HG03460 (cell line): ENCODE measurements at regions not wholly inside any gene's neighbourhood (a gene's known extent, or its start where the extent isn't known, plus 50 kb on each side); places are given as distances from the start of the nearest gene placed in this dataset.
"Not testable (repeated sequence)": the region's sequence is repeated elsewhere in the genome, so short reads cannot be mapped to it uniquely, and the experiment has no call there.

ENCODE experiments used
- ATAC-seq: cut with Tn5 transposase; IDR thresholded peaks from one replicate; pipeline ENCODE4 v1.9.1; 2021; ENCODE audit not compliant: unreplicated experiment

- ATAC-seq, result no peak
These were observed 142.8 kb downstream of the NECTIN1 start for GRCh38 chr11:119586181-119586580.

DNA sequence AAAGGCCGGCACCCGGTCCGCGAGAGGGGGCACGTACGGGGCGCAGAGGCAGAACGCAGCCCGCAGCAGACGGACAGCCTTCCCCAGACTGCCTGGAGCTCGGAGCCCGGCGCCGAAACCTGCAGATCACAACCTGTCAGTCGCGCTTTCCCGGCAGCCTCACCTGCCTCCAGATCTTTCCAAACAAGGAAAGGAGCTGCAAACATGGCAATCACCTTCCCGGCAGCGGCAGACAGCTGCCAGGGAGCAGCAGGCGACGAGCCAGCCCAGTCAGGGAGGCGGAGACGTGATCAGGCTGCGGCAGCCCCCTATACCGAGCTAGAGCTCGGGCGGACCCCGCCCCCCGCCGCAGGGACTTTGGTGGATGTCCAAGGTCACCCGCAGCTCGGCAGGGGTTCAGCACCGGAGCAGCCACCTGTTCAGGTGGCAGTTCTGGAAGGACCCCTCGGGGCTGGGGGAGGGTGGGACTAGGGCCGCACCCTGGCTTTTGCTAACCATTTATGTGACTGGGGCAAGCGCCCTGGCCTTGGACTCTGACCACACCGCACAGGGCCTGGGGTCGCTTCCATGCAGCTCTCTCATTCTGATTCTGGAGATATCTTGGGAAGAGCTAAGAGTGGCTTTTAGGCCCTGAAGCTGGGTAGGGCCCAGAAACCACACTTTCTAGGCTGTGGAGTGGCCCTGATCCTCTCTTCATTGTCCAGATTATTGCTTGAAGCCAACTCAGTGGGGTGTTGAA, 143.8 kb downstream of the NECTIN1 start:
- ATAC-seq, result no peak

DNA sequence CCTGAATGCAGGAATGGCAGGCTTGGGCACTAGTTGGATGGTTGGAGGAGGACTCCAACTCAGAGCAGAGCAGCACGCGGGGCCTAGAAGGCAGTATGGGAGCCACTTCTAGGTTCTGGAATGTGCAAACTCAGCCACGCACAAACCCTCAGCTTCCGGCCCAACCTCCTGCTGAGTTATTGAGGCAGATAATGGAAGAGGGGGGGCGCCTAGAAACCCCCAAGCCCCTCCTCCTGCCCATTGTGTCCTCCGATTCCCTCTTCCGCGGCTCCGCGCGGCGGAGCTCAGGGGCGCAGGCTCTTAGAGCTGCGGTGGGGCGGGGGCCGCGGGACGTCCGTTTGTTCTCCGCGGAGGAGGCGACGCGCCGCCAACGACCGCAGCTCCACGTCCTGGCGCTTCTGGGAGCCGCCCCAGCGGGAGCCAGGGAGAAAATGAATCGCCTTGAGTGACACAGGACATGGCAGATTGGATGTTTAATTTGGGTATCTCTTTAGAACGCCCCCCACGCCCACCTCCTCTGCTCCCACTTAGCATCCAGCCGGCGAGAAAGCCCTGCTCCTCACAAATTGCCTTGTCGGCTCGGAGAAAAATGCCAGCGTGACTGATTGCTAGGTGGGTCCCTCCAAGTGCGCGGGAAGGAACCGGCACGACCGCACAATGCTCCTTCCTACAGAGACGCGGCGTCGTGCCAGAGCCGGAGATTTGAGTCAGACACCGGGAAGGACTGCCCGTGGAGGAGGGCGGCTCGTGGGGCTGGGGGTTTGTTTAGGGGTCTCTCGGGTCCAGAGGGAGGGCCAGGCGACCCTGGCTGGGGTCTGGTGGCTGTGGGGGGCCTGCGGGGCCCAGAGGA, 144.6 kb downstream of the NECTIN1 start:
- no peak for ATAC-seq

DNA sequence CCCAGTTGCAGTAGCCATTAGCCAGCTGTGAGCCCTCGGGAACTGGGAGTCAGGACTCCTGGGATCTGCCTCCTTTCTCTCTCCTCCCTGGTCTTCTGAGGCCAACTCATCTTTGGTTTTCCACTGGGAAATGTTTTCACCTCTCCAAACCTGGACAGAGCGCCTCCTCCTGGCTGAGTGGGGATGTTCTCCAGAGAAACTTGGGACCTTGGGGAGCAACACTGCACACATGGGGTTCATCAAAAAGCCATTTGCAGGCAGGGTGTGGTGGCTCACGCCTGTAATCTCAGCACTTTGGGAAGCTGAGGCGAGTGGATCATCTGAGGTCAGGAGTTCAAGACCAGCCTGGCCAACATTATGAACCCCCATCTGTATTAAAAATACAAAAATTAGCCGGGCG, 145.4 kb downstream of the NECTIN1 start:
- no peak for ATAC-seq

DNA sequence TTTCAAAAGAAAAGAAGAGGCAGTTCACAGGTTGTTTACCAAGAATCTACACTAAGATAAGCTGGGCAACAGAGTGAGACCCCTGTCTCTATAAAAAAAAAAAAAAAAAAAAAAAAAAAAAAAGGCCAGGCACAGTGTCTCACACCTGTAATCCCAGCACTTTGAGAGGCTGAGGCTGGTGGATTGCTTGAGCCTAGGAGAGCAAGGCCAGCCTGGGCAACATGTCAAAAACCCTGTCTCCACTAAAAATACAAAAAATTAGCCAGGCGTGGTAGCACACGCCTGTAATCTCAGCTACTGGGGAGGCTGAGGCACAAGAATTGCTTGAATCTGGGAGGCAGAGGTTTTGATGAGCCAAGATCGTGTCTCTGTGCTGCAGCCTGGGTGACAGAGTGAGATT, 147.6 kb downstream of the NECTIN1 start:
- not testable (repeated sequence) for ATAC-seq

- ATAC-seq, result no peak
These were observed 148.2 kb downstream of the NECTIN1 start for GRCh38 chr11:119580751-119581150.

GRCh38 chr11:119580081-119580480, 148.9 kb downstream of the NECTIN1 start:
- no peak for ATAC-seq

DNA sequence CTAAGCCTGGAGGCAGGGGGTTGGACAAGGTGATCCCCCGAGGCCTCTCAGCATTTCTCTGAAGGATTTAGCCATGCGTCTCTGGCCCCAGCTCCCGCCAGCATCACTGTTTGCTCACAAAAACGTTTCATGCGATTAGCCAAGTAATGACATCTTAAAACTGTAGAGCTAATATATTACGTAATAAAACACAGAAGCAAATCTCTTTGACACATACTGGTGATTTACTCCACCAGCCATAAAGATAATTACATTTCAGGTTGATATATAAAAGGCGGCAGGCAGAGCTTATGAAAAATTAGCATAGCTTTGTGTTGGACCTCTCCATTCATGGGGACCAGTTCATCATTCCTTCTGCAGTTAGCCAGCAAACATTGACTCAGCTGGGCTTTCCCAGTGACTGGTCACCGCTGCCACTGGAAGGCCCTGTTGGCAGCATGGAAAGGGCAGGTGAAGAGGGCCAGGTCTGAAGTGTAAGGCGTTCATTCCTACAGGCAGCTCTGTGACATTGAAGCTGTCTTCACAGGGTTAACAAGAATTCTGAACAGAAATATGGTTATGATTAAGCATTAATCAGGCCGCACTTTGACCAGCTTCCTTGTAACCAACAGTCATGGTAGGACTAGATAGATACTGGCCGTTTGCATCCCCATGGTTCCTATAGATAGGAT, 150.3 kb downstream of the NECTIN1 start:
- no peak for ATAC-seq

DNA sequence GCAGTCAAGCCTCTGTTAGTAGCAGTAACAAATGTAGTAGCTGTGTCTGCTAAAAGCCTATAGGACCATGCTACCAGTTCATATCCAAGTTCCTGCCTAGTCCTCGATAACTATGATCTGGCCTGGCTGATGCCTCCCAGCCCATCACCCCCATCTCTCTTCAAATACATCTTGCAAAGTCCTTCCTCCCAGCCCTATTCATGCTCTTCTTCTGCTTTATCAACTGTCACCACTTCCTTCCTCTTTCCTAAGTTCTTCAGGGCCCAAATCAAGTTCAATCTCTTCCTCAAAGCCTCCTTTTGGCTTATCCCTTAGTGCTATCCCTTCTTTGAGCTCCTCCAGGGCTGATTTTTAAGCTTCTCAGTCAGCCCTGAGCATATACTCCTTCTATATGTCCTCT, 150.9 kb upstream of the THY1 start:
- no peak for ATAC-seq

DNA sequence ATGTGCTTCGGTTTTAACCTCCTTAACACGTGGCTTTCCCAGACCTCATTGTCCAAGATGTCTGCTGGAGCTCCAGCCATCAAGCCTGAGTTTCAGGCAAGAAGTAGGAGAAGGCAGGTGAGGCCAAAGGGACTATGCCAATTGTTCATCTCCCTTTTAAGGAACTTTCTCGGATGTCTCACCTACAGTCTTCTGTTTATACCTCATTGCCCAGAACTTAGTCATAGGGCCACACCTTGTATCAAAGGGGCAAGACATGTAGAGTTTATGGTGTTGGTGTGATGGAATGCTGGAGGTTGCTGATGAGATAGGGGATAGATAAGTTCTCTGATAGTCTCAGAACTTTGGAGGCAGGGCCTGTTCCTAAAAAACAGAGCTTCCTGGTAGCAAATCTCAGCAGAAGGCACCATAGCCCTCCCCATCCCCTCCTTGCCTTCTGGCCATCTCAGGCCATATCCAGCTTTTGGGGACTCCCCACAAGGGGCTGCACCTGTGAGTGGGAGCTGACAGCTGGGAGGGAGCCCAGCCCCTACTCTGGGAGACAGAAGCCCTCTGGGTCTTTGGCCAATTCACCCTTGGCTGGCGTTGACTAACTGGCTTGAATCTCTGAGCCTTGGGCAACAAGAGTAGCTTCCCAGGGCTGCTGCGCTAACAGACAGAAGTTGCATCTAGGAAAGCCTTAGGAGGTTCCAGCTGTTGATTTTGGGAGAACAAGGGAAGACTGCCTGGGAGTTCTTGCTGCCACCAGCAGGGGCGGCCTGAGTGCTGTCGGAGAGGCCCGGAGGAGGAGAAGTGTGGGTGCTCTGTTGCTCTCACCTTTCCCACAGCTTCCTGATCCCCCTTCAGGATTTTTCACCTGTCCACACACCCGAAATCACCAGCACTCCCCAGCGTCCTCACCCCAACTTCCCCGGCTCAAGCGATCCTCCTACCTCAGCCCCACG, 149.8 kb upstream of the THY1 start:
- ATAC-seq, result no peak

DNA sequence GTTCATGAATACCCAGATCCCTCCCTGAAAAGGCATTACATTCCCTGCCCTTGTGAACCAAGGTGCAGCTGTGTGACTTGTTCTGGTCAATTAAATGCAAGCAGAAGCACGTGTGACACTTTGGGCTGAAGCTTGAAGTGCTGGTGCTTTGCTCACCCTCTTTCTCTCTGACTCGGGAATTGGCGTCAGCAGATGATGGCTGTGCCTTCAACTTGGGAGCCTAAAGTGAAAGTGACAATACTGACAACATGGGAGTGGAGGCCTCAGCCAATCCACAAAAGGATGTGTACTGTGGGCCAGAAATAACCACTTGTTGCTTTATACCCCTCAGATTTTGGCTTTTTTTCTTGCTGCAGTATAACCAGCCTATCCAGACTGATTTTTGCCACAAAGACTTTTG, 148.3 kb upstream of the THY1 start:
- no peak for ATAC-seq

GRCh38 chr11:119567688-119568582, 145.0 kb upstream of the THY1 start:
- ATAC-seq, result peak; percentile 54

DNA sequence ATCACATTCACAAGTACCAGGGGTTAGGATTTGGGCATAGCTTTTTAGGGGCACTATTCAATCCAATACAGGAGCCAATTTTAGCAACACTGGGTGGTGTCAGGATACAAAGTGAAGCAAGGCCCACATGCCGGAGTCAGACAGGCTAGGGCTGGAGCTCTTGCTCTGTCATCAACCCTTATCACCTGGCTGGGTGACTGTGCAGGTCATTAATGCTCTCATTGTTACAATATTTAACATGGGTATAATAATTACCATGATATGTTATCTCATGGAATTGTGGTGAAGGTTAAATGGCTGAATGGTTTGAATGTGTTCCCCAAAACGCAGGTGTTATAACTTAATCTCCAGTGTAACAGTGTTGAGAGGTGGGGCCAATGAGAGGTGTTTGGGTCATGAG, 143.3 kb upstream of the THY1 start:
- no peak for ATAC-seq

- ATAC-seq, result not testable (repeated sequence)
These were observed 142.7 kb upstream of the THY1 start for GRCh38 chr11:119565693-119566092.

- no peak for ATAC-seq
These were observed 138.0 kb upstream of the THY1 start for GRCh38 chr11:119560961-119561360.

DNA sequence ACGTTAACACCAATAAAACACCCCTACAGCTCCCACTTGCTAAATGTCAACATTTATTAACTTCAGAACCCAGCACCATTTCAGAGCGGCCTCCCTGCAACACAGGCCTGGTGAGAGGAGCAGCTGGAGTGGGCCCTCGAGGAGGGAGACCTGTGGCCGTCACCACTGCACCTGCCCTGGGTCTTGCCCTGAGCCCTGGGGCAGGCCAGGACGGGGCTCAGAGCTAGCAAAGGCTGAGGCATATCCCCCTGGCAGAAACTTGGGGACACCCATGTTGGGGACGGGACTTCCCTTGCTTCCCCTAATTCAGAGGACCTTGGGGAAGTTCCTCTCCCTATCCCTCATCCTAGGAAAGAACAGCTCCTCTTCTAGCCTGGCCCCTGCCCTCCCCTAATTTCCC, 137.3 kb upstream of the THY1 start:
- ATAC-seq, result no peak

GRCh38 chr11:119552106-119552485, 129.1 kb upstream of the THY1 start:
- ATAC-seq, result no peak

- no peak for ATAC-seq
These were observed 128.6 kb upstream of the THY1 start for GRCh38 chr11:119551420-119552105.

DNA sequence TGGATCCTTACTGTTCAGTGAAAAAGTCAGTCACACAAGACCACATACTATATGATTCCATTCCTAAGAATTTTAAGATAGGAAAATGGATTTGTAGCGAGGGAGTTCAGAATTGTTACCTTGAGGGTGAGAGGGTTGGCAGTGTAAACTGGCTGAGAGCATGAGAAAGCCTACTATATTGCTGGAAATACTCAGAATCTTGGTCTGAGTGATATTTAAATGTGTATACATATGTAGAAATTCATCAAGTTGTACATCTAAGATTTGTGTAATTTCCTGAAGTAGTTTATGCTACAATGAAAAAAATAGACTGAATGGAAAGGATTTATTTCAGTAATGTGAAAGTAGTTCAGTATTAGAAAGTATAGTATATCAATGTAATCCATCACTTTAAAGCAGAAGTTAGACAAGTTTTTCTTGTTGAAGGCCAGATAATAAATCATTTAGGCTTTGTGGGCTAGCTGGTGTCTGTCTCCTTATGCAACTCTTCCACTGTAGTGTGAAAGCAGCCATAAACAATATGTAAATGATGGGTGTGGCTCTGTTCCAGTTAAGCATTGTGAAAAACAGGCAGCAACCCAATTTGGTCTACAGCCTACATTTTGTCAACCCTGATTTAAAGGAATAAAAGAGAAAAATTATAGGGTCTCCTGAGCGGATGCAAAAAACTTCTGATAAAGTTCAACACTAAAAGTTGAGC, 127.2 kb upstream of the THY1 start:
- ATAC-seq, result no peak
